NCI-H526 treated with DMSO at 0.1 percent for 48 hours (cell line): ENCODE measurements at regions not wholly inside any gene's neighbourhood (a gene's known extent, or its start where the extent isn't known, plus 50 kb on each side); places are given as distances from the start of the nearest gene placed in this dataset.

Source experiments
- DNase-seq: peaks from one replicate; lab custom pipeline; 2025; lab: John Stamatoyannopoulos, UW

DNA sequence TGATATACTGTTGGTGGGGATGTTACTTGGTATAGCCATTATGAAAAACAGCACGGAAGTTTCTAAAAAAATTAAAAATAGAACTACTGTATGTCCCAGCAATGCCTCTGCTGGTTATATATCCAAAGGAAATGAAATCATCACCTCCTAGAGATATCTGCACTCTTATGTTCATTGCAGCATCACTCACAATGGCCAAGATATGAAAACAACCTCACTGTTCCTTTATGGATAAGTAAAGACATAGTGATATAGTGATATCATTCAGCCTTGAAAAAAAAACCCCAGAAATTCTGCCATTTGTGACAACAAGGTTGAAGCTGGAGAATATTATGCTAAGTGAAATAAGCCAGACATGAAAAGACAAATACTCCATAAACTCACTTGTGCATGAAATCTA lies 543.8 kb upstream of the SLIT2 start:
- peak; percentile 69 for DNase-seq

DNA sequence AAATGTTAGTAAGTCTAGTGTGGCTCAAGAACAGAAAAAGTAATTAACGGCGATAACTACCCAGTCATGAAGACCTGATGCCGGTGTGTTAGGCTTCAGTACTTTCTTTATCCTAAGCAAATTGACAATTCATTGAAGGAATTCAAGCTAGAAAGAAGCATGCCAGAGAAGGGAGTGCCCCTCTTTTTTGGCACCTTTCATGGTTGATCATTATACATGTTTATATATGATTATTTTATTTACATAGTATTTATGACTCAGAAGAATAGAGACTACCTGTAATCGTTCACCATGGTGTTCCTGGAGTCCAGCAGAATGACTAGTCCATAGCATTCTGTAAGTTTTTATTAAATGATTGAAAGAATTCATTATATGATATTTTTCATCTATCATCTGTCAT lies 548.3 kb upstream of the SLIT2 start:
- DNase-seq = no peak

DNA sequence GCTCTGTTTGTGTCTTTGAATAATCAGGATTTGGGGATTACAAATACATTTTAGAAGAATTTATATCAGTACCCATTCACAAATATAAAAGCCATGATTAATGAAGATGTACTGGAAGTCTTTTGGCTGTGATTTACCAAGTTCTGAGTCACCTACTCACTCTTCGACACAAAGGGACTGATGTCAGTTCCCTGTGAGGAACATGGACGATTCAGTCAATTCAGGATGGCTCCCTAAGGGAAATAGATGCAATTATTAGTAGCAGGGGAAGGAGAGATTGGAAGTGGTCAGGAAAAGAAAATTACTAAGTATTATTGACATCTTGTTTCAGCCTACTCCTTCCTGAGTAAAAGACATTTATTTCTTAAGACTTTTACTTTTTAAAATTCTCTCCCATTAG lies 550.7 kb upstream of the SLIT2 start:
- DNase-seq = no peak

DNA sequence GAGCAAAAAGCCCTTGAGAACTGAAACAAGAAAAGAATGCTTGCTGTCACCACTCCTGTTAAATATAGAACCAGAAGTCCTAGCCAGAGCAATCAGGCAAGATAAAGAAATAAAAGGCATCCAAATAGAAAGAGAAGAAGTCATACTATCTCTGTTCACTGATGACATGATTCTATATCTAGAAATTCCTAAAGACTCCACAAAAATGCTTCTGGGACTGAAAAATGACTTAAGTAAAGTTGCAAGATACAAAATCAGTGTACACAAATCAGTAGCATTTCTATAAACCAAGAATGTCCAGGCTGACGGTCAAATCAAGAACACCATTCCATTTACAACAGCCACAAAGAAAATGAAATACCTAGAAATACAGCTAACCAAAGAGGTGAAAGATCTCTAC lies 552.7 kb upstream of the SLIT2 start:
- no peak for DNase-seq

DNA sequence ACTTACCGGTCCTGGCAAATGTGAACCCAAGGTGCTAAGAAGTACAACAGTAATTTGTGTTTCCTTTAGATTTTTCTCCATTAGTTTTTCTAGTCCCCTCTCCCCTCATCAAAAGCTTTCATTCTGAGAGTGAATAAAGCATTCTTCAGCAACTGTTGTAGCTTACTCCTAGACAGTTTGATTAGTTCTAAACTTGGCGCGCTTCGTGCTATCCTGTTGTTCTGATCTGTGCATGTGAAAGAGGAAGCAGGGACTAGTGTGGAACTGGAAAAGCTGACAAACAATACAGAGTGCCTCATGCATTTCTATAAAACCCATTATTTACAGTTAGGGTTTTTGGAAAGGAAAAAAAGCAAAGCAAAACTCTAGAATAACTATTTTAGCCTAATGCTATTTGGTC lies 556.9 kb upstream of the SLIT2 start:
- DNase-seq = no peak

DNA sequence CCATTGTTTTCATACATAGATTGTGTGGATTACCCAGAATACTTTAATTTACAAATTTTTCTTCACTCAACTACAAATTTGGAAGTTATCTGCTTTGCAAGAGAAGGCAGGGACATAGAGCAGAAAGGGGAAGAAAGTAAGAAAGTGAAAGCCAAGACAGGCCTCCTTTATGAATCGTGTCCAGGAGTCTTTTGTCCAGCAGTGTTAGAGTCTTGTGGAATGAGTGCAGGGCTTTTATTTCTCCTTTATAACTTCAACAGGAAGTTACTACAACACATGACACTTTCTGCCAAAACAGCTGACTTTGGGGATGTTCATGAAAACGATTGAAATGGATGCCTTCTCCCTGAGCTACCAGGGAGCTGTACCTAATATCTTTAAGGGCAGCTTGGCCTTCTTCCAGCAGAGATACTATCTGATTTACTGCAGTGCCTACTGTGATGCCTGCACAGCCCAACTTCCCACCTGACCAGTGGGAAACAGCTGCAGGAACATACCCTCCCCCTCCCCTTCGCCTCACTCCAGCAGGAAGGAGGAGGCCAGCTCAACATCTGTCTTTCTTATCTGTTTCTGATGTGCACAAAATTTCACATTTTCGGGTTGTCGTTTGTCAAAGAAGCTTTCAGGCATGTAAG lies 557.7 kb upstream of the SLIT2 start:
- DNase-seq = no peak

DNA sequence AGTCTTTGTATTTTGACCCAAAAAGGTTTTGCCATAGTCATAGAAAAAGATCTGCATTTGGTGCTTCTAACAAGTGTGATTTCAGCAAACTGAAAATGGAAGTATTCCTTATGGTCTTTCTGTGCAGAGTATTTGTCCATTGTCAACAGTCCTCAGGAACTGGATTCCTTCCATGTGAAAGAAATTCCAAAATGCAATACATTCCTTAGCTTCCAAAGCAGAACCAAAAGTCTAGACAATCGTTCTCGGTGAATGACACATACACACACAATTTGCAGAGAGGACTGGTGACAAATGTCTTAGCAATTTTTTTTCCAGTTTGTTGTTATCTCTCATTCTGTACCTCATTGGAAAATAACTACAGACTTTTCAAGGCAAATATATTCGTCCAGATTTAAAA lies 562.2 kb upstream of the SLIT2 start:
- no peak for DNase-seq

DNA sequence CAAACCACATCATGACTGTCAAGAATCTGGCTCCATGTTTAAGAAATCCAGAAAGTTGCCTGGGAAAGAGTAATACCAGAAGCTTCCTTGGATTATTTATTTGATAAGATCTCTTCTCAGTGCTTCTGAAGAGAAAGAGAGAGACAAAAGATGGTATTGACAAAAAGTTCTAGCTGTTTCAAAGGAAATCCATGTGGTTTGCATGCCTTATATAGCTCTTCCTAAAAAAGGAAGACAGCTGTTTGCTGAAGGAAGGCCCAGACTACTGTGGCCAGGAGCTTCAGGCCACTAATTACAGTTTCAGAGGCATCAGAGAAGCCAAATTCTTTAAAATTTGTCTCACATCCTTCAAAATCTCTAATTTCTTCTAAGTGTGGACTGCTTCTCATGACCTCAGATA lies 565.2 kb upstream of the SLIT2 start:
- no peak for DNase-seq

DNA sequence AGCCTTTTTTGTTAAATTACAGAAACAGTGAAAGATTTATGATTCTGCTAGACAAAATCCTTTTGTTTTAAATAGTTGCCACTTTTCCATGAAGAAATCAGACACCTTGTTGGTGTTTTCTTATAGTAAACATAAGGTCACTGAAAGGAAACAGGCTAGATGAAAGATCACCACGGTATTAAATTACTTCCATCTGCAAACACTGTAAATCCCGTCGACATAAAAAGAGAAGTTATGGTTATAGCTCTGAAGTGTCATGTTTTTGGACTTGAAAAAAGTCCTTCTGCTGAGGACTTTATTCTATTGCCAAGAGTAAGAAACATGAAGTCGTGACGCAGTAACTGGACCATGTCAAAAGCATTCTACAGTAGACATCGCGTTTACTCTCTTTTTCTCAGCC lies 567.6 kb upstream of the SLIT2 start:
- no peak for DNase-seq

DNA sequence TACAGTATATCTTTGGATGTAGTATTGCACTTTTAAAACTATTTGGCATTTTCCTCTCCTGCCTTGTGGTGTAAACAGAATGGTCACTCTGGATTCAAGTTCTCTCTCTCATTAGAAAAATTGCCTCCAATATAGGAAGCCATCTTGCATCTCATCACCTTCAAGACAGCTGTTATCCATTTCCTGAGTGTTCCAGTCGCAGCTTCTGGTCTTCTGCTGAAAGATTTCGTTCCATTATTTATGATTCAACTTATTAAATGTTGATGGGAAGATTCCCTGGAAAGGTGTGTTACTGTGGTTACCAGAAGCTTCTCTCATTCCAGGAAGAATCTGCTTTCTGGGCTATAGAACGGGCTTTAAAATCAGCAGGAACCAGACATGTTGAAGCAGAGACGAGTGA lies 568.3 kb upstream of the SLIT2 start:
- no peak for DNase-seq

DNA sequence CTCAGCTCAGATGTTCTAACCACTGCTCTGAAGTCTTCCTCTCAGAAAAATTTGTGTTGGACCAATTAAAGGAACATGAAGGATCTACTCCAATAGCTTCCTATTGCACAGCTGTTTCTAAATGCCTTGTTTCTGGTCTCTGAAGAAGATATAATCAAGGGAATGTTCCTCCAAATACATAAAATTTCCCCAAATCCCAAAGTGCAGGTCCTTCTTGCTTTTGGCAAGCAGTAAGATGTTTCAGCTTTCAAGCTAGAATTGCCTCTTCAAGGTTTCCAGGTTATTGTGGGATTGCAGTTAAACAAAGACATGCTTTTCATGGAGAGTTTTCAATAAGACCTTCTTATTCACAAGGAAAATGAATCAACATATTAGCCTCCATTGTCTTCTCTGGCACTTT lies 574.5 kb upstream of the SLIT2 start:
- no peak for DNase-seq

DNA sequence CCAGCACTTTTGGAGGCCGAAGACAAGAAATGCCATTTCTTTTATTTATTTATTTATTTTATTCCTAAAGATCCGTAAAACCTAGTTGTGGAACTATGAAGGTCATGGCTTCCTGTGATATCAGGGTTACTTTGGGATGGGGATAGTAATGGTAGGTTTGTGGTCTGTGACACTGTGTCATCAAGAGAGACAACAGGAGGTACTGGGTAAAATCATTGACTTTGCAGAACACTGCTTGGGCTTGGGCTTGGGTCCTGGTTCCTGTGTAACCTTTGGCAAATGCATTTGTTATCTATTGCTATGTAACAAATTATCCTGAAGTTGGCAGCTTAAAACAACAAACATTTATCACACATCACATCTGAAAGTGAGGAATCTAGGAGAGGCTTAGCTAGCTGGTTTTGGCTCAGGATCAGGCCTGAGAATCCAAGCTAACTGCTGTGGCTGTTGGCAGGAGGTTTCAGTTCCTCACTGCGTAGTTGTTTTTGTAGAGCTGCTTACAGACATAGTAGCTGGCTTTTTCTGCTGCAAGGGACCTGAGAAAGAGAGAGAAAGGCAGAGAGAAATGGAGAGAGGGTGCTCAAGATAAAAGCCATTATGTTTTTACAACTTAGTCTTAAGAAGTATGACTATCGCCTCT lies 576.4 kb upstream of the SLIT2 start:
- DNase-seq = no peak

DNA sequence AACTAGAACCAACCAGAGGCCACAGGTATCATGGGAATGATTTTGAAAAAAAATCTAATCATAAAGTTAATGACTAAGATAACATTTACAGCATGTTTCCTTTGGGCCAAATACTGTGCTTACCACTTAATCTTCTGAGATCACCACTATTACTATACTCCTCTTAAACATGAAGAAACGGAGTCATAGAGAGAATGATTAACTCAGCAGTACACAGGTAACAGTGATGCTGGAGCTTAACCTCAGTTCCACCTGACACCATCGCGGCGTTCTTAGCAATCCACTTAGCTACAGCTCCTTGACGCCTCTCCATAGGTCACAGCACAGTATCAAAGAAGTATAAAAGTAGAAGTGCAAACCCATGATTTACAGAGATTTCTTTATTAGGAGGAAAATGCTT lies 592.6 kb upstream of the SLIT2 start:
- no peak for DNase-seq

DNA sequence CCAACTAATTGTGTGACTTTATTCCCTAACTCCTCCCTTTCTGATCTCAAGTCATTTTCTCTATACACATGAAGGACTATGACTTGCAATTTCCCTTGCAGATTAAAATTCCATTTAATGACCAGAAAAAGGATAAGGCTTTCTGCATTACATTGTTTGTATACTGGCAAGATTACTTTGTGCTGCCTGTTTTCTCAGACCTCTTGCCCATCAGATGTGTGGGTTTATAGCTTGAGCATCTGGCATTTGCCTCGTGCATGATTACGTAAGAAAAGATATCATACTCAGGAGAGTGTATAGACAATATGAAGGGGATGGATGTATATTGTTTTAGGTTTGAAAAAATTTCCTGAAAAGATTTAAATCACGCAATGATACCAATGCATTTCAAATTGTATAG lies 593.8 kb upstream of the SLIT2 start:
- DNase-seq = no peak

DNA sequence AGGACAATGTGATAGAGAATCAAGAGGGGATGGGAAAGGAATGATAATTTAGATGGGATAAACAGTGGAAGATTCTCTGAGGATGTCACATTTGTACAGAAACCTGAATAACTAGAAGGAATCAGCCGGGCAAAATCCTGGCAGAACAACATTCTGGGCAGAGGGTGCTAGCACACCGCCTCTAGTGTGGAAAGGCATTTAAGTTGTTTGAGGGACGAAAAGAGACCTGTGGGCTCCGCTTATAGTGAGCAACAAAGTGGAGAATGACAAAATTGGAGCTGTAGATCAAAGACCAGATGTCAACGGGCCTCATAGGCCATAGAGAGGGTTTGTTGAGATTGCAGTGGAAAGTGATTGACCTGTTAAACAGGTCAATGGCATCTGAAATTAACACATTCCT lies 596.0 kb upstream of the SLIT2 start:
- no peak for DNase-seq

DNA sequence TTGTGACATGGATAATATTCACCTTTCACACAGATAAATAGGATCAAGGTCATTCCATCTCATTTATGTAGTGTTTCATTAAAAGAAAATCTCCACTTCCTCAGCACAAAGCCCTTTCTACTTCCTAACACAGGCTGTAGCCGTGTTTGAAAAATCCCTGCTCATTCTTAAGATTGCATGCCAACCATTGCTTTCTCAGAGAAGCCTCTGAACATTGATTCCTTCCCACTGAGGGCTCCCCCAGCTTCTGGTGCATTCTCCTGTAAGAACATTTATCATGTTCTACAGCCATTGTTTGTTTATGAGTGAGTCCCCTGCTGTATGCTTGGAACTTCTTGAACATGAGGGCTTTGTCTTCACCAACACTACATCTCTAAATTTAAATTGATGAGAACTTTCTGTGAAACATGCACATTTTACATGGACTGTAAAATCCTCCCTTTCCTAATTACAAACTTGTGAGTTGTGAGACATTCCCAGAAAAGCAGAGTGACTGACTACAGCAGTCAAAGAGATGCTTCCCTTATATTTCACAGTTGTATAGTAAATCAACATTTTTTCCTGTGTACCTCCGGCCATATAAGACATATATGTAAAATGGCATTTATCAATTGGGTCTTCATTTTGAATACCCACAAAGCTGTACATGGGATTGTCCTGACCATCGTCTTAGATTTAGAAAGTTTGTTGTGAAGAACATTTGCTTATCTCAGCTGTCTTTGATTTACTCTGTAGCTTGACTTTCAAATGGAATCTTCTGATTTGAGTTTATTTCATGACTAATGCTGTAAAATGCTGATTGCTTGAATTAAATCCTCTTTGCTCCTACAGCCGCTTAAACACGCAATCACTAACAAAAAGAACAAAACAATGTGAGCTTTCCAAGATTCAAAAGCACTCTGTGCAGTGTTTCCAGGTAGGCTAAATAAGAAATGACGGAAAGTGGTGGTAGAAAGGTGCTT lies 600.5 kb upstream of the SLIT2 start:
- DNase-seq = no peak

DNA sequence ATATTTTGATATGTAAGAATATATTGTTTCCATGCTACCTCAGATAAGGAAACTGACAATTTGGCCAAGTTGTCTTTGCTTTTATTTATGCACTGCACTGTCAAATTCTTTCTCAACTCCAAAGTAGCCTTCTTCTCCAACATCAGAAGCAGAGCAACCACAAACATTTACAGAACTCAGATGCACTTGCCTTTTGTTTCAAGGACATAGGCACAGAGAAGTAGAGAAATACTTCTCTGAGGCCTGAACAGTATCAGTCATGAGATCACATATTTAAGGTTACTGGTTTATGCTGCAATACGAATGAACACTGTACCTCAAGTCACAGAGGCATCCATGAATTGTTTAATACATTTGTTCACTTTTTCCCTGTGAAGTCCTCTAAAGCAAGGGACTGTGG lies 606.1 kb upstream of the SLIT2 start:
- DNase-seq = no peak

DNA sequence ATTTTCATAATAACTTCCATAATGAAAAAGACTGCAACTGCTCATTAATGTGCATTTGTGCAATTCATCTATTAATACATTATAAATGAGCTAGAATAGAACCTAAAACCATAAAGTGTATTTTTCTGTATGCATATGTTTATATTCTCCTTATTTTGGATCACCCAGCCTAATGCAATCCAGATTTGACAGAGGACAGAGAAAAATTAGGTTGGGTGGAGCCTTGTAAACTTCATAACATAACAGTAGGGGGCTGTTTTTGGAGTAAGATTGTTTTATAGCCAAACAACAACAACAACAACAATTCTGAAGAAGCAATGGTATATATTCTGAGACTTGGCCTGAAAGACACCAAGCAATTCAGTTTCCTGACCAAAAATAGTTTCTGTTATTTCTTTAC lies 615.3 kb upstream of the SLIT2 start:
- no peak for DNase-seq

DNA sequence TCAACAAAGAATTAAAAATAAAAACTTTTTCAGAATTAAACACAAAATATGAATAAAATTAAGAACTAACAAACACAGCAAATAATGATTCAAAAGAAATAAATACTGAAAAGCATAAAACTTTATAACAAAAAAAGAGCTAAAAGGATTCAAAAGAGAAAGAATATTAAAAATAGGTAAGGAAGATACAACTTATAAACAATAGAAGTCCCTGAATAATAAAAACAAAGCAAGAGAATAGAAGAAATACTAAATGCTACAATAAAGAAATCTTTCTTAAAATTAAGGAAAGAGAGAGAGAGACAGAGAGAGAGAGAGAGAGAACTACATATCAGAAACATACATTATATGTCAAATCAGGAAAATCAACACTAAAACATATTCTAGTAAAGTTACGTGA lies 619.9 kb upstream of the SLIT2 start:
- no peak for DNase-seq

DNA sequence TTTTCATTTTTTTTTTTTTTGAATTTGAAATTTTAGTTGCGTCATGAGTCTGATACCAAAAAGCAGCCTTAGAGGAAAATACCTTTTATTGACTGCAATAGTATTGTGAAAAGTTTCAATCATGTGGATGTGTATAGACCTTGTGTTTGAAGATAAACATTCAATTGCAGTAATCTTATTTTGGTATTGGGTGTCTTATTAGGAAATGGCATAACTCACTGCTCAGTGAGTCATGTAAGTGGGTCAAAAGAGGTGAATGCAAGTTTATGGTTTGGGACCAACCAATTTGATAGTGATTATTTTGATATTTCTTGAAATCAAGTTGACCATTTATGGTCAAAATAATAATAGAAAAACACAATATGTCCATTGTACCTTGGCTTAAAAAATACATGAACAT lies 627.8 kb upstream of the SLIT2 start:
- no peak for DNase-seq

DNA sequence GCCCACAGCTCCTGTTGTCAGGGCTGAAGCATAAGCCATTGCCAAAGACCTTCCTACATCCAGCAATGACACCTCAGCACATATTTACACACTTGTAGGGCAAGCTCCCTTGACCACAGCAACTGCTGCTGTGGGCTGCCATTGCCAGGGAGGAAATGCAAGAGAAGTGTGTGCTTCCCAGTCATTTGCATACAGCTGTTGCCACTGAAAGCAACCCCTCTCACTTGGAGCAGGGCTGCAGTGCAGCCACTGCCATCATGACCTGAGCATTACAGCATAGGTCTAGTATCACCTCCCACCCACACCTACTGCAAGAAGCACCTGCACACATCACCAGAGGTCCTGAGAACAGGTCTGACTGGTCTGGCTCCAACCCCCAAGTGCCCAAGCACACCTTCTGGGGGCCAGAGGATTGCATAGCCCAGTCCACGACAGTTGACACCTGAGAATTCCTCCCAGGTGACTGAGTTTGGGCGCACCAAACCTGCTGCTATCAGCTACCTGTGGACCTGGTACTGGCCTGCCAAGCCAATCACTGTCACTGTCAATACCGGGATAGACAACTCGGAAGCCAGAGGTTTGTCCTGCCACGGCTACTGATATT lies 636.5 kb upstream of the SLIT2 start:
- peak; percentile 53 for DNase-seq

DNA sequence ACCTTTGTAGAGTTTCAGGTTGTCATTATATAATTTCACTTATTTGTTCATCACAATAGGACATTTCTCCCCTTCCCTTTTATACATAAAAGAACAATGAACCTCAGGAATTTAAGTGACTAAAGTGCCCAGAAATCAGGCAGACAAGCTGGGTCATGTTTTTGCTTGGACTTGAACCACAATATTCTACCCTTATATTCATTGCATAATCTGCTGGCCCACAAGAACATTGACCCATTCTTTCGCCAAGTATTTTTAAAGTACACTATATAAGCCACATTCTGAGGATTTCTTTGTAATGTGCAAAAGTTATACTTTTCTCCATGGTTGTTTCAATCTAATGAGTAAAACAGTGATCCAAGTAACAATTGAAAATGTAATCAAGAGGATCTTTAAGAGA lies 637.5 kb upstream of the SLIT2 start:
- DNase-seq = no peak

DNA sequence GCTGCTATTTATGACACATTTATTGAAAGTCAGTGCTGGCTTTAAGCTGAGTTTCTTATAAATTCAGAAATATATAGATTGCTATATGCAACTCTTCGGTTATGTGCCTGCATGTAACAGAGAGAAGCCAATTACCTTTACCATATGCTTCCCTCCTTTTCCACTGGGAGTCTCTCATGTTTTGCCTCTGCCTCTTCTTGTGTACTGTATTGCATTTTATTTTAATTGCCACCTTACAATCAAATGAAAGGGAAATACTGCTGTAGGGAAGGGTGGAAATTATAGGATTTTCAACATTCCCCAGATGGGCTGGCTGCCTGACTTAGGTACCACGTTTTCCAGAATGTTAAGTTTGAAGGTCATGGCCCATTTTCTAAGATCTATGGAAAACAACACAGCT lies 655.4 kb upstream of the SLIT2 start:
- no peak for DNase-seq
